A673 (cell line): ENCODE measurements at regions not wholly inside any gene's neighbourhood (a gene's known extent, or its start where the extent isn't known, plus 50 kb on each side); places are given as distances from the start of the nearest gene placed in this dataset.
"Not testable (repeated sequence)": the region's sequence is repeated elsewhere in the genome, so short reads cannot be mapped to it uniquely, and the experiment has no call there.

Source experiments
- BruUV-seq: library from RNA; stranded (reverse); fragments of 400-500 nt; replicated peaks from 2 replicates; lab custom pipeline; 2021; lab: Mats Ljungman, UMichigan
- CTCF ChIA-PET: fragments of 300-600 bp; sonication (Branson Sonifier 250); formaldehyde crosslinking; loops from one replicate; lab custom pipeline; 2022; ENCODE audit warnings: antibody characterized with exemption; lab: Charles Lee
- POLR2A ChIA-PET: fragments of 300-600 bp; sonication (Branson Sonifier 250); formaldehyde crosslinking; loops from one replicate; lab custom pipeline; 2022; ENCODE audit warnings: antibody characterized with exemption; ENCODE audit not compliant: low non-redundant PET; lab: Charles Lee
- DNase-seq: peaks from one replicate; pipeline ENCODE4 v3.0.0-alpha.2; 2015; ENCODE audit warnings: low spot score
- H3K27ac ChIP-seq: fragments of 200-600 bp; sonication (generic); 2 replicates; pipeline ENCODE4 v1.5.1; 2016; ENCODE audit warnings: mixed run types, low read depth, mild to moderate bottlenecking, mixed read lengths, antibody characterized with exemption, low read length; ENCODE audit not compliant: poor library complexity, severe bottlenecking
- H3K27me3 ChIP-seq: fragments of 200-600 bp; sonication (generic); replicated peaks from 2 replicates; pipeline ENCODE4 v1.6.1; 2017; ENCODE audit warnings: mixed run types, low read depth, mild to moderate bottlenecking, mixed read lengths, antibody characterized with exemption, low read length; ENCODE audit not compliant: insufficient read depth, poor library complexity
- H3K36me3 ChIP-seq: fragments of 200-600 bp; sonication (generic); 2 replicates; pipeline ENCODE4 v1.6.1; 2016; ENCODE audit warnings: mixed run types, mild to moderate bottlenecking, mixed read lengths, antibody characterized with exemption, low read length; ENCODE audit not compliant: insufficient read depth, poor library complexity, severe bottlenecking
- H3K4me1 ChIP-seq: fragments of 200-600 bp; sonication (generic); 2 replicates; pipeline ENCODE4 v1.6.1; 2017; ENCODE audit warnings: mixed run types, mild to moderate bottlenecking, mixed read lengths, antibody characterized with exemption, low read length; ENCODE audit not compliant: insufficient read depth, poor library complexity, severe bottlenecking
- H3K4me3 ChIP-seq: fragments of 200-600 bp; sonication (generic); 2 replicates; pipeline ENCODE4 v1.5.1; 2016; ENCODE audit warnings: low read depth, mixed run types, mild to moderate bottlenecking, mixed read lengths, low read length; ENCODE audit not compliant: poor library complexity, severe bottlenecking
- H3K9me3 ChIP-seq: fragments of 200-600 bp; sonication (generic); 2 replicates; pipeline ENCODE4 v1.6.1; 2016; ENCODE audit warnings: mixed run types, low read depth, mild to moderate bottlenecking, mixed read lengths, antibody characterized with exemption, low read length; ENCODE audit not compliant: poor library complexity, severe bottlenecking
- EZH2 ChIP-seq: fragments of 200-600 bp; sonication (generic); IDR thresholded peaks from 2 replicates; pipeline ENCODE4 v1.6.1; 2017; ENCODE audit warnings: borderline replicate concordance, low read depth, mild to moderate bottlenecking, mixed read lengths, antibody characterized with exemption, low read length; ENCODE audit not compliant: poor library complexity, severe bottlenecking
- intact Hi-C: fragments of 100-400 bp; cut with micrococcal nuclease; formaldehyde crosslinking; loops from one replicate; pipeline ENCODE4 v1.10.0; 2022; ENCODE audit not compliant: unreplicated experiment
- TF ChIP-seq, protein P1 (sequence below): fragments of 300-800, 200-600 bp; sonication (generic); conservative IDR thresholded peaks from 2 replicates; pipeline ENCODE4 v1.5.1; 2017; ENCODE audit warnings: low read depth, mild to moderate bottlenecking, antibody characterized with exemption, low read length, moderate library complexity, mixed read lengths

GRCh38 chr10:124243702-124244121 is 150.3 kb upstream of the CHST15 start:
- Histone ChIP-seq H3K4me3 (no peak overlapping the region), H3K9me3 (no peaks in the 10 kb centered on the region), H3K27ac (no peak overlapping the region), H3K27me3 (no peaks in the 10 kb centered on the region), H3K36me3 (no peaks in the 10 kb centered on the region), H3K4me1 (no peaks in the 10 kb centered on the region)
- BruUV-seq: no TSS peak
- ChIA-PET POLR2A (no interaction called here), CTCF (interaction anchor here (0.7 kb wide), 1 partner anchor 159 kb away, joined by 3 read pairs; no protein-coding TSS in a partner anchor)
- TF ChIP-seq EZH2: no peak
- TF ChIP-seq, protein P1, sequence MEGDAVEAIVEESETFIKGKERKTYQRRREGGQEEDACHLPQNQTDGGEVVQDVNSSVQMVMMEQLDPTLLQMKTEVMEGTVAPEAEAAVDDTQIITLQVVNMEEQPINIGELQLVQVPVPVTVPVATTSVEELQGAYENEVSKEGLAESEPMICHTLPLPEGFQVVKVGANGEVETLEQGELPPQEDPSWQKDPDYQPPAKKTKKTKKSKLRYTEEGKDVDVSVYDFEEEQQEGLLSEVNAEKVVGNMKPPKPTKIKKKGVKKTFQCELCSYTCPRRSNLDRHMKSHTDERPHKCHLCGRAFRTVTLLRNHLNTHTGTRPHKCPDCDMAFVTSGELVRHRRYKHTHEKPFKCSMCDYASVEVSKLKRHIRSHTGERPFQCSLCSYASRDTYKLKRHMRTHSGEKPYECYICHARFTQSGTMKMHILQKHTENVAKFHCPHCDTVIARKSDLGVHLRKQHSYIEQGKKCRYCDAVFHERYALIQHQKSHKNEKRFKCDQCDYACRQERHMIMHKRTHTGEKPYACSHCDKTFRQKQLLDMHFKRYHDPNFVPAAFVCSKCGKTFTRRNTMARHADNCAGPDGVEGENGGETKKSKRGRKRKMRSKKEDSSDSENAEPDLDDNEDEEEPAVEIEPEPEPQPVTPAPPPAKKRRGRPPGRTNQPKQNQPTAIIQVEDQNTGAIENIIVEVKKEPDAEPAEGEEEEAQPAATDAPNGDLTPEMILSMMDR: no peak
- DNase-seq: no peak
- intact Hi-C loops: no loop called here

DNA sequence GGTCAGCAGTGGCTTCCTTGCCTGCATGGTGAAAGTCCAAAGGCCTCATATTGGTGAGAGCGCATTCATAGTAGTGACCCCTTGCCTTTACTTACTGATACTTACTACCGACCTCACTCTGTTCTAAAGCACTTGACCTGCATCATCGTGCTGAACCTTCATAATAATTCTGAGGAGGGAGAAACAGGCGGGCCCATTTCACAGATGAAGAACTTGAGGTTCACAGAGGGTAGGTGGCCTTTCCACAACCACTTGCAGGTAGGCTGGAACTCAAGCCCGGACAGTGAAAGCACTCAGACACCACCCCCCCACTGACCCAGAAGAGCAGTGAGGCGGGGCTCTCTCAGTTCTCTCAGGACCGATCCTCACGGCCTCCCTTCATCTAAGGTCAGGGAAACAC is 149.4 kb upstream of the CHST15 start:
- intact Hi-C loops: no loop called here
- no peak overlapping the region for H3K27ac ChIP-seq
- CTCF ChIA-PET: no interaction called here
- POLR2A ChIA-PET: no interaction called here
- no peak for DNase-seq
- H3K4me1 ChIP-seq: no peaks in the 10 kb centered on the region
- no peak overlapping the region for H3K4me3 ChIP-seq
- no peaks in the 10 kb centered on the region for H3K27me3 ChIP-seq
- no peaks in the 10 kb centered on the region for H3K9me3 ChIP-seq
- TF ChIP-seq EZH2: no peak
- TF ChIP-seq, protein P1: no peak
- no TSS peak for BruUV-seq
- no peaks in the 10 kb centered on the region for H3K36me3 ChIP-seq

DNA sequence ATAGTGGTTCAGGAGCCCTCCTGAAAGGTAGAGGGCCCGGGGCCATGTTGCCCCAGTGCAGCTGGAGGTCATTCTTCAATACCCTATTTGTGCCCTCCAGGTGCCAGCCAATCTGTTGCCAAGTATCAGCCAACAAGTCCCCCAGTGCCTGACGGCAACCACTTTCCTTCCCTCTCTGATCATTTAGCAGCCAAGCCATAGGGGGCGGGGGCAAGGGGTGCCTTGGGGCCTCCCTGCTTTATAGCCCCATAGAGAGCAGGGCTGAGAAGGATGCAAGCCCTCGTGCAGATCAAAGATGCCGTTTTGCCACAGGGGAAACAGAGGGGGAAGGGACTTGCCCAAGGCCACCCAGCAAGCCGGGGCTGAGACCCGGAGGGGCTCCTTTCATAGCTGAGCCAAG is 149.0 kb upstream of the CHST15 start:
- Histone ChIP-seq H3K36me3 (no peaks in the 10 kb centered on the region), H3K4me1 (no peaks in the 10 kb centered on the region), H3K27ac (no peak overlapping the region), H3K9me3 (no peaks in the 10 kb centered on the region), H3K27me3 (no peaks in the 10 kb centered on the region), H3K4me3 (no peak overlapping the region)
- TF ChIP-seq, protein P1: no peak
- TF ChIP-seq EZH2: no peak
- POLR2A ChIA-PET: no interaction called here
- intact Hi-C loops: no loop called here
- CTCF ChIA-PET: no interaction called here
- no TSS peak for BruUV-seq
- DNase-seq: no peak

DNA sequence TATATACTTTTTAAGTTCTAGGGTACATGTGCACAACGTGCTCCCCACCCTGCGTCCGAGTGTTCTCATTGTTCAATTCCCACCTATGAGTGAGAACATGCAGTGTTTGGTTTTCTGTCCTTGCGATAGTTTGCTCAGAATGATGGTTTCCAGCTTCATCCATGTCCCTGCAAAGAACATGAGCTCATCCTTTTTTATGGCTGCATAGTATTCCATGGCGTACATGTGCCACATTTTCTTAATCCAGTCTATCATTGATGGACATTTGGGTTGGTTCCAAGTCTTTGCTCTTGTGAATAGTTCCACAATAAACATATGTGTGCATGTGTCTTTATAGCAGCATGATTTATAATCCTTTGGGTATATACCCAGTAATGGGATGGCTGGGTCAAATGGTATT is 148.1 kb upstream of the CHST15 start:
- intact Hi-C loops, BruUV-seq, H3K36me3 ChIP-seq, H3K4me3 ChIP-seq, H3K4me1 ChIP-seq, POLR2A ChIA-PET, H3K27me3 ChIP-seq, H3K9me3 ChIP-seq, DNase-seq, H3K27ac ChIP-seq, CTCF ChIA-PET: not testable (repeated sequence)
